ENCODE measurements at regions not wholly inside any gene's neighbourhood (a gene's known extent, or its start where the extent isn't known, plus 50 kb on each side); places are given as distances from the start of the nearest gene placed in this dataset.

GRCh38 chr6:148059869-148060268 is 282.8 kb upstream of the SASH1 start:
- in situ Hi-C loops (cut with MboI; ENCODE audit: low pct_unique_long_range_greater_than_20kb, low sequenced_read_pairs, unreplicated experiment), result no loop called here
- no peak for TF ChIP-seq CTCF (IDR thresholded peaks at IDR 0.05; ENCODE audit: extremely low read depth, insufficient read depth, missing control alignments)
- DNase-seq (ENCODE audit: low spot score), result no peak

DNA sequence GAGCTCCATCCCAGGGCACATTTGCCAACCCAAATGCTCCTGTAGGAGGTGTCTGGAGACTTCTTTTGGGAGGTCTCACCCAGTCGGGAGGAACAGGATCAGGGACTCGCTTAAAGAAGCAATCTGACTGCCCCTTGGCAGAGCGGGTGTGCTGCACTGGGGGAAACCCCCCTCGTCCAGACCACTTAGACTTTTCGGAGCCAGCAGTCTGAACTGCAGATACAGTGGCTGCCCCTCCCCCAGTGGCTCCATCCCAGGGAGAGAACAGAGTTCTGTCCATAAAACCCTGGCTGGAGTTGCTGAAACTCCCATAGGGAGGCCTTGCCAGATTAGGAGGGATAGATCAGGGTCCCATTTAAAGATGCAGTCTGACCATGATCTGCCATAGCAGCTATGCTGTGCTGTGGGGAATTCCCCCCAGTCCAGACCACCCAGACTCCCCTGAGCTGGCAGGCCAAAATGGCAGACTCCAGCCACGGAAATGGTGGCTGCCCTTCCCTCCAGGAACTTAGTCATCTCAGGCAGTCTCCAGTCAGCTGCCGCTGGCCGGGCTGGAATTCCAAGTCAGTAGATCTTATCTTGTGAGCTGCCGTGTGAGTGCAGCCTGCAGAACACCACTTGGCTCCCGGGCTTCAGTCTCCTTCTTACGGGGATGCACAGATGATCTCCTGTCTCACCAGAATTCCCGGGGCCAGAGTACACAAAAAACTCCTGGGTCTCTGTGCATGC is 278.1 kb upstream of the SASH1 start:
- in situ Hi-C loops (cut with MboI; ENCODE audit: low pct_unique_long_range_greater_than_20kb, low sequenced_read_pairs, unreplicated experiment), result no loop called here
- DNase-seq (ENCODE audit: low spot score), result no peak

DNA sequence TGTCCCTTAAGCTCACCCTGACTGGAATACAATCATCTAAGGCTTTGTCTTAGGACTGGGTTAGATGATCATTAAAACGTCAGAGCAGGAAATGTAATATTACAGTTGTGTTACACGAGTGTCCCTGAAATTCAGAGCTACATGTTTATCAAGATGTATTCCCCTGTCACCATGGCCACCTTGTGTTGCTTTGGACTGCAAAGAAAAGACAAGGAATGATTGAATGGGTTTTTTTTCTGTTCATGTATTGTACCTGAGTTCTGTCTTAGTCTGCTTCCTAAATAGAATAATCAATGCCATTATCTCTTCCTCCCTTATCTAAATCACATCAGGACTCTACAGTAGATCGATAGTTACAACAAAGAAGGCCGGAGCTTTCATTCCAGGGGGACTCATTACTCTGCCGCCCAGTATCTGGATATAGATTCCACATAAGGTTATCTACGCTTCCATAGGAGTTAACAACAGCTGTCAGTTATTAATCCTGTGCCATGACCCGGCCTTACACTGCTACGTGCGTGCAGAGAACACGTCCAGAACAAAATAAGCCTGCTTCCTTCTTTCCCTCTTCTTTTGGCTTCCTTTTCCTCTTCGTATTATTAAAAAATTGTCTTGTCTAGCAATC is 274.1 kb upstream of the SASH1 start:
- no peak for TF ChIP-seq CTCF (IDR thresholded peaks at IDR 0.05; ENCODE audit: extremely low read depth, insufficient read depth, missing control alignments)
- in situ Hi-C loops (cut with MboI; ENCODE audit: low pct_unique_long_range_greater_than_20kb, low sequenced_read_pairs, unreplicated experiment), result no loop called here
- no peak for DNase-seq (ENCODE audit: low spot score)

More for the DNA sequence above, 278.1 kb upstream of the SASH1 start:
- no peak for TF ChIP-seq CTCF (IDR thresholded peaks at IDR 0.05; ENCODE audit: extremely low read depth, insufficient read depth, missing control alignments)

DNA sequence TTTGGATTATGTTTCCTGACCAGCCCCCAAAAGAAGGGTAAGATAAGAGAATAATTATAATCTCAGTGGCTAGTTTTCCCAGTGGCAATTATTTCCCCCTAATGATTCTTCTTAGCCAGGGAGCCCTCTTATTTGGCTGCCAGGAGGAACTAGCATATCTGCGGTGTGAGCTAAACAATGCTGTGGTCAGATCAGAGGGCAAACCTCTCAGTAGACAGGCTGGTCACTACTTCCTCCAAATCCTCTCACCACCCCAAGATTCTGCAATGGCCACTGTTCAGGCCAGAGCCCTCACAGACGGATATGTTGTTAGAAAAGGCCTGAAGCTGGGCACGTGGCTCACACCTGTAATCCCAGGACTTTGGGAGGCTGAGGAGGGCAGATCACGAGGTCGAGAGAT is 273.4 kb upstream of the SASH1 start:
- no peak for DNase-seq (ENCODE audit: low spot score)
- no peak for TF ChIP-seq CTCF (IDR thresholded peaks at IDR 0.05; ENCODE audit: extremely low read depth, insufficient read depth, missing control alignments)
- in situ Hi-C loops (cut with MboI; ENCODE audit: low pct_unique_long_range_greater_than_20kb, low sequenced_read_pairs, unreplicated experiment), result no loop called here

DNA sequence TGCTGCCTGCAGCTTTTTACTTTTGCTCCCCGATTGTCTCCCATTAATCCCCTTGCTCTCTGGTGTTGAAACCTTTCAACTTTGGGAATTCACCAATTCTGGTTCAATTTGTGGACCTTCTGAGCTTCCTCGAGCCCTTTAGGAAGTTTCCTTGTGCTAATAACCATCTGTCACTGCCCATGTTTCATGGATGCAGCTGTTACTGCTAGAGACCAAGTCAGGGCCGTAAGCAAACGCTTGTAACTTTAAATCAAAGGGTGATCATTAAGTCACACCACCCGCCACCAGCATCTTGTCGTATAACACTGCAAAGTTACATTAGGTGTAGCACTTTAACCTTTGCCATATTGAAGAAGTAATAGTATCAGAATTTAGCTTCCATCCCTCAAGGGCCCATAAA is 268.3 kb upstream of the SASH1 start:
- in situ Hi-C loops (cut with MboI; ENCODE audit: low pct_unique_long_range_greater_than_20kb, low sequenced_read_pairs, unreplicated experiment), result no loop called here
- DNase-seq (ENCODE audit: low spot score), result no peak
- TF ChIP-seq CTCF (IDR thresholded peaks at IDR 0.05; ENCODE audit: extremely low read depth, insufficient read depth, missing control alignments), result no peak

GRCh38 chr6:148074738-148075137 is 267.9 kb upstream of the SASH1 start:
- no peak for DNase-seq (ENCODE audit: low spot score)
- TF ChIP-seq CTCF (IDR thresholded peaks at IDR 0.05; ENCODE audit: extremely low read depth, insufficient read depth, missing control alignments), result no peak
- in situ Hi-C loops (cut with MboI; ENCODE audit: low pct_unique_long_range_greater_than_20kb, low sequenced_read_pairs, unreplicated experiment), result no loop called here
